GM21825 (cell line): ENCODE measurements at regions not wholly inside any gene's neighbourhood (a gene's known extent, or its start where the extent isn't known, plus 50 kb on each side); places are given as distances from the start of the nearest gene placed in this dataset.

Source experiments
- ATAC-seq: cut with Tn5 transposase; IDR thresholded peaks from one replicate; pipeline ENCODE4 v1.9.1; 2021; ENCODE audit warnings: mild to moderate bottlenecking, moderate library complexity; ENCODE audit not compliant: unreplicated experiment

GRCh38 chr22:23522623-23523251, 57.4 kb downstream of the IGLL1 start:
- ATAC-seq, result no peak

- no peak for ATAC-seq
These were observed 58.5 kb downstream of the IGLL1 start for GRCh38 chr22:23521441-23522113.

GRCh38 chr22:23520863-23521440, 59.1 kb downstream of the IGLL1 start:
- no peak for ATAC-seq

GRCh38 chr22:23519442-23520157, 60.5 kb downstream of the IGLL1 start:
- ATAC-seq, result no peak

GRCh38 chr22:23518376-23519187, 61.5 kb downstream of the IGLL1 start:
- ATAC-seq, result no peak

GRCh38 chr22:23517804-23518375, 62.2 kb downstream of the IGLL1 start:
- no peak for ATAC-seq

GRCh38 chr22:23516304-23516703, 63.8 kb downstream of the IGLL1 start:
- no peak for ATAC-seq

- ATAC-seq, result no peak
These were observed 65.6 kb downstream of the IGLL1 start for GRCh38 chr22:23514322-23515038.

- no peak for ATAC-seq
These were observed 66.4 kb downstream of the IGLL1 start for GRCh38 chr22:23513705-23514104.

GRCh38 chr22:23513133-23513532, 67.0 kb downstream of the IGLL1 start:
- no peak for ATAC-seq

GRCh38 chr22:23512721-23513120, 67.4 kb downstream of the IGLL1 start:
- no peak for ATAC-seq

GRCh38 chr22:23512348-23512705, 67.8 kb downstream of the IGLL1 start:
- ATAC-seq, result no peak

GRCh38 chr22:23511627-23512347, 68.3 kb downstream of the IGLL1 start:
- no peak for ATAC-seq

GRCh38 chr22:23509571-23510302, 70.4 kb downstream of the IGLL1 start:
- ATAC-seq, result no peak

- ATAC-seq, result no peak
These were observed 75.6 kb downstream of the IGLL1 start for GRCh38 chr22:23504516-23504915.

GRCh38 chr22:23503736-23504440, 76.2 kb downstream of the IGLL1 start:
- no peak for ATAC-seq

GRCh38 chr22:23503142-23503541, 76.9 kb downstream of the IGLL1 start:
- no peak for ATAC-seq

GRCh38 chr22:23501708-23502107, 78.4 kb downstream of the IGLL1 start:
- no peak for ATAC-seq
